Posterior cingulate gyrus (tissue), 11 donors: ENCODE measurements at regions not wholly inside any gene's neighbourhood (a gene's known extent, or its start where the extent isn't known, plus 50 kb on each side); places are given as distances from the start of the nearest gene placed in this dataset.
"Not testable (repeated sequence)": the region's sequence is repeated elsewhere in the genome, so short reads cannot be mapped to it uniquely, and the experiment has no call there.

ENCODE experiments used
- DNase-seq, 10 donors: peaks; one replicate each; pipeline versions ENCODE4 v3.0.0 to v3.0.0-alpha.2; 2020 to 2021; ENCODE audit warnings: mixed read lengths in 3 of 10
- intact Hi-C: fragments of 100-400 bp; cut with DNase I; formaldehyde crosslinking; loops from one replicate; pipeline ENCODE4 v1.15.1; 2023

DNA sequence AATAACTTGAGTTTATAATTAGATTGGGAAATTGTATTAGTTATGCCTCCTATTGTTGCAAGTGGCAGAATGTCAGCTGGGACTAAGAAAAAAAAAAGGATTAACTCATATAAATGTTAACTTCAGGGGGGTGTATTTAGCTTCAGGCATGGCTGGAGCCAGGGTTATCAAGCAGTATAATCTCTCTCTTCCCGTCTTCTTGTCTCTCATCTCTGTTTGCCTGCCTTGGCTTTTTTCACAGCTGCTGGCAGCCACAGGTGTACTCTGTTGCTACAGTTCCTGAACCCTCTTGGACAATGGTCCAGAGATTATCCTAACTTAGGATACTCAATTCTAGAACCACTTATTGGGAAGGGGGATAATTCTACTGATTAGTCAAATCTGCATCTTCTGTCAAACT lies 370.7 kb upstream of the MEX3C start:
- intact Hi-C loops, result no loop called here
- DNase-seq, result no peak

DNA sequence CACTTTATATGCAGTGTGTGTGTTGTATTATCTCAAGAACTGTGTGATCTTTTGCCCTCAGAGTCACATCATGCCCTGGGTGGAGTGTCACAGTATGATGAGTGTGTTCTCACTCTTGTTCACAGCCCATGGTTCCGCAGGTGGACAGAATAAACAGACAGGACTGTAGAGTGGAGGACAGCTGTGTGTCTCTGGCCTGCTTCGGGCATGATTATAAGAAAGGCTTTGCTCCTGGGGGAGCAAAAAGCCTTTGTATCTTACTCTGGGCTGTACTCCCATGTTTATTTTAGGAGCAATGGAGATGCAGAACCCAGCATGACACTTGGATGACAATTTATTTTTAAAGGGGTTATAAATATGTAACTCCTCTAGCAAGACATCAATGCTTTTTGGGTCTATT lies 371.7 kb upstream of the MEX3C start:
- no peak for DNase-seq
- intact Hi-C loops, result no loop called here

DNA sequence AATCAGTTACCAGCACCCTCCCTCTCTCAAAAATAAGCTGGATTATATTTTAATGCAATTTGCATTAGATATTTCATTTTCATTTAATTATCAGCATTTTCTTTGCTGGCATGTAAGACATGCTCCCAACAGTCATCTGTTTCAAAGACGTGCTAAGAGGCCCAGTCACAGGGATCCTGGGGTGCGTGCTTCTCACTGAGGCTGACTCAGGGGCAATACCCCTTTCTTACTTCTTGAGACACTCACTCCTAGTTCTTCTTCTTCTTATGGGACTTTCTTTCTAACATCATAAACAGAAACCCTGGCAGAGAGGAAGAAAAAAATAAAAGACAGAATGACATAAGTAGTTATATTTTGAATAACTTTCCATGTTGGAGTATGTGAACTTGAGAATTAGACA lies 372.1 kb upstream of the MEX3C start:
- DNase-seq, result no peak
- intact Hi-C loops, result no loop called here

DNA sequence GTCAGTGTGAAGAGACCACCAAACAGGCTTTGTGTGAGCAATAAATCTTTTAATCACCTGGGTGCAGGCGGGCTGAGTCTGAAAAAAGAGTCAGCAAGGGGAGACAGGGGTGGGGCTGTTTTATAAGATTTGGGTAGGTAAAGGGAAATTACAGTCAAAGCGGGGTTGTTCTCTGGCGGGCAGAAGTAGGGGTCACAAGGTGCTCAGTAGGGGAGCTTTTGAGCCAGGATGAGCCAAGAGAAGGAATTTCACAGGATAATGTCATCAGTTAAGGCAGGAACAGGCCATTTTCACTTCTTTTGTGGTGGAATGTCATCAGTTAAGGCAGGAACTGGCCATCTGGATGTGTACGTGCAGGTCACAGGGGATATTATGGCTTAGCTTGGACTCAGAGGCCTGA lies 372.6 kb upstream of the MEX3C start:
- DNase-seq, result not testable (repeated sequence)

DNA sequence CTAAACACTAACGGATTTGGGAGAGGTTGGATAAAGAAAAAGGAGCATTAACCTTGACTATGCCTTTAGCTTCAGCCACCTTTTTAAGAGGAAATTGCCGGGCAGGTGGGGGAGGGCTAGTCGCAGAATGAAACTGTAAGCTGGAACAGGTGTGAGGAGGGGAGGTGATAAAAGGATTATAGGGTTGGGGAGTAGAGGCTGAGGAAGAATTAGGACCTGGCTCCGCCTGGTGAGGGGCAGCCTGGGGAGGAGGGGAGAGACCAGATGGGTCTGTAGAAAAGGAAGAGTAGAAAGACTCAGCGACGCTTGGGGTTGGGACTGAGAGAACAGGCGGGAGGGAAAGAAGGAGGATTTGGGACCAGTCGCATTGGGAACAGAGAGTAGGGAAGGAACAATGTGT lies 376.4 kb upstream of the MEX3C start:
- DNase-seq, intact Hi-C loops: not testable (repeated sequence)

More for the DNA sequence above, 372.6 kb upstream of the MEX3C start:
- intact Hi-C loops, result not testable (repeated sequence)

DNA sequence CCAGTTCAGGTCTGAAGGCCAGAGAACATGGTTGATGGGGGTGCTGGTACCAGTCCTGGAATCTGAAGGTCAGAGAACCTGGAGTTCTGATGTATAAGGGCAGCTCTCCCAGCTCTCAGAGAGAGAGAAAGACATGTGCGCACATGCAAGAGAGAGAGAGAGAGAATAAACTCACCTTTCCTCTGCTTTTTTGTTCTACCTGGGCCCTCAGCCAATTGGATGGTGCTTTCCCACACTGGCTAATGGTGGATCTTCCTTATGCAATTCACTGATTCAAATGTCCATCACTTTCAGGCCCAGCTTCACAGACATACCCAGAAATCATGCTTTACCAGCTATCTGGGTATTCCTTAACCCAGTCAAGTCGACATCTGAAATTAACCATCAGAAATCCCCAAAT lies 377.7 kb upstream of the MEX3C start:
- intact Hi-C loops, result no loop called here
- DNase-seq, result no peak

DNA sequence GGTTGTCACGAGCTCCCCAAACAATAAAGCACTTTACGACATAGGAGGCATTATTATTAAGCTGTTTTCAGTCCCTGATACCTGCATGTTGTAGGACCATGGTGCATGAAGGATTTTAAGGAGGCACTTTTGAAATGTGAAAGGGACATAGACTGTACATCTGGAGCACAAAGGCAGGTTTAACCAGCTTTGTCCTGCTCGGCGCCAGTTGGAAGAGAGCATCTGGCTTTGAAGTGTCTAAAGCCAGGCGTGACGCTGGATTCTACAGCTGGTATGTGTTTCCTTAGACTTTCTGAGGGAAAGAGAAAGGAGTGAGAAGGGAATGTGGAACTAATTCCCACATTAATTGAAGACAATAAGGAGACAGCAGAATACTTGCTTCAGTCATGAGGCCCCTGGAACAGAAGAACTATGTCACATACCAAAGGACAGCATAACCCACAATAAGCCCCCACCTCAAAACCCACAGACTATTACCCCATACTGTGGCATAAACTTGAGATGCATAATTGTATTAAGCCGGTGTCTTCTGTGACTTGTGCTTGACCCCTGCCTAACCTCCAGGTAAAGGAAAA lies 381.0 kb upstream of the MEX3C start:
- intact Hi-C loops, result no loop called here
- DNase-seq, result no peak

DNA sequence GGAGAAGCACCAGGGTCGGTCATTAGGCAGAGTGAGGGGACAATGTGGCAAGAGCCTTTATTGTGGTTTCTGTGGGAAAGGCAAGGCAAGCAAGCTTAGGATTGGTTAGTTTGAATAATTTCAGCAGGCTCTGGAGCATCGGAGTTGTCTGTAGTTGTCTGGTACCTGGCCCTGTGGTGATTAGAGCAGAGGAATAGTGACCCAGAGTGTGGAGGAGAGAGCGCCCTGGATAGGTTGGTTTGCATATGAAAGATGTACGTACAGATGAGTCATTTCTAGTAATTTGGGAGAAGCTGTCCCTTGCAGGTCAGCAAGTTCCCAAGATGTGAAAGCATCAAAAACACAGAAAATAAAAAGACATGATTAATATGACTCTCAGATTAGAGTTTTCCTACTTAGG lies 383.1 kb upstream of the MEX3C start:
- intact Hi-C loops, result no loop called here
- no peak for DNase-seq

DNA sequence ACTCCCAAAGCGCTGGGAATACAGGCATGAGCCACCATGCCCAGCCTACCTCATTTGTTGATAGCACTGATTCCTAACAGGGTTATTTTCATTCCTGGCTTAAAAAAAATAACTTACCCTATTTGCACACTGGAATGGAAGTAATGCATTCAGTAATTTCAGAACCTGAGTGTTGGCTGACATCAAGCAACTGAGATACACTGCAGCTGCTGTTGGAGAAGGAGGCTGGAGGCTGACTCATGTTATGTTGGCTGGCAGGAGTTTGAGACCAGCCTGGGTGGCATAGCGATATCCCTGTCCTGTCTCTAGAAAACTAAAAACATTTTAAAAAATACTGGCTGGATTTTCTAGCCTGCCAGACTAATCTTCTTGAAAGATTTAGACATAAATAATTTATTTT lies 385.1 kb upstream of the MEX3C start:
- intact Hi-C loops, result no loop called here
- no peak for DNase-seq

DNA sequence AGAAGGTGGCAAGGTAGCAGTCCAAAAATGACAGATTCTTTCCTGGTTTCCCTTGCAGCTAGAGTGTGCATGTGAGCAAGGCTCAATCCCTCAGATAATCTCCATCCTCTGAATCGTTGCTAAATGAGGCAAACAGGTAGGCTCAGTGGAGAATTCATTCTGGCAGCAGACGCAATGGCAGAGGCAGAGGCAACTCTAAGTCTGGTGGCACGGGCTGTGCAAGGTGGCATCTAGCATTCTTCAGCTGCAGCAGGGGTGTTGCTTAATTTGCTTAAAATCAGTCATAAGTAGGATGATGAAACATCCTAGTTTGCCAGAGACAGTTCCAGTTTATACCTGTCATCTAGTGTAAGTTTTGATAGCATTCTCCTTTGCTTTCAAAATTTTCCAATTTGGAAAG lies 391.1 kb upstream of the MEX3C start:
- DNase-seq, result no peak
- intact Hi-C loops, result no loop called here

DNA sequence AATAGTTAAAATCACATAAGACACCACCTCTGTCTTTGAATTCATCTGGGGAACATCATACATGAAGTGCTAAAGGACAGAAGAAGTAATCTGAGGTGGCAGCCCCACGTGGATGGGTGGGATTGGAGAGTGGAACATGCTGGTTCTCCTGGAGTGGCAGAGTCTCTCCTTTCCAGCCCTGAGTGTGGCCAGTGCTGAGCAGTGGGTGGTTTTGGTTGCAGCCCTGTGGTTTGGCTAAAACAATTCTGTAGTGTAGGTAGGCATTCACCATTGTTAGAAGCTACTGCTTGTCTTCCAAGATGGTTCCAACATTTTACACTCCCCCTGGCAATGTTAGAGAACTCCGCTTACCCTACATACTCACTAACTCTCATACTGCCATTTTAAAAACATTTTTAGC lies 396.4 kb upstream of the MEX3C start:
- DNase-seq, result no peak
- intact Hi-C loops, result no loop called here

DNA sequence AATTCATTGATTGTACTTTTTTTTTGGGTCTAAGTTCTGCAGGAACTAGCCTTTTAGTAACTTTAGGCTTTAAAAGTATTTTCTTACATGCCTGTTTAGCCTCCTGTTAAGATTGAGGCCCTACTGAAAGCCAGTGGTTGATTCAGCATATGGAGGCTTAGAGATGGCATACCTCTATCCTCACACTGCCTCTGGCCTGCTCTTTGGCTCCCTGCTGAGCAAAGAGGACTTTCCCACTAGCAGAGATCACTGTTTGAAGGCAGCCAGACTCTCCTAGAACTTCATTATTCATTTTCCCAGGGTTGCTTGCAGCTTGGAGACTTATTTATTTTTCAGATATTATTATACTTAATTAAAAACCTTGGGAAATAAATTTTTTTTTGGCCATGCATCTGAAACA lies 405.6 kb upstream of the MEX3C start:
- DNase-seq, result no peak
- intact Hi-C loops, result no loop called here

DNA sequence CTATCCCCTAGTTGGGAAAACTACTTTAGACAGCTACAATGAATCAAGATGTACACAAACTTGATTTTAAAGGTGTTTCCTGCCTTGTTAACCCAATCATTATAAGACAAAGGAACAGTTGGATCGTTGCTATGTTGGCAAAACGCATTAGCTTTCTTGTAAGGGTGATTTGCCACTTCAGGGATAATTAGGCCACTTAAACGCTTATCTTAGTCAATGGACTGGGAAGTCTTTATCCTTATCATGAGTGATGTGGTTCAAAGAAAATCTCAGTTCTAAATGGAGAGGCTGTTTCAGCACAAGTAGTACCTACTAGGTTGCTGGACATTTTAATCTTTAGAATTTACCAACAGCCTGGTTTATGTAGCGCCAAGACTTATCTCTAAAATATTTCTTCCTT lies 406.1 kb upstream of the MEX3C start:
- intact Hi-C loops, result no loop called here
- DNase-seq, result no peak

DNA sequence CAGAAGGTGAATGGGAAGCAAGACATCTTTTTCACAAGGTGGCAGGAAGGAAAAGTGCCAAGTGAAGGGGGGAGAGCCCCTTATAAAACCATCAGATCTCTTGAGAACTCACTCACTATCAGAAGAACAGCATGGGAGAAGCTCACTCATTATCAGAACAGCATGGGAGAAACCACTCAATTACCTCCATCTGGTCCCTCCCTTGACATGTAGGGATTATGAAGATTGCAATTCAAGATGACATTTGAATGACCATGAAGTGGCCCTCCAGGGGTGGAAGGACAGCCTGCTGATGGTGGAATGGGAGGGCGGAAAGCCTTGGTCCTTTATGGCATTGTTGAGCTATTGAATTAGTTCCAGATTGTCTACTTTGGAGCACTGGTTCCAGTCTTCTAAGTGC lies 413.0 kb upstream of the MEX3C start:
- no peak for DNase-seq

DNA sequence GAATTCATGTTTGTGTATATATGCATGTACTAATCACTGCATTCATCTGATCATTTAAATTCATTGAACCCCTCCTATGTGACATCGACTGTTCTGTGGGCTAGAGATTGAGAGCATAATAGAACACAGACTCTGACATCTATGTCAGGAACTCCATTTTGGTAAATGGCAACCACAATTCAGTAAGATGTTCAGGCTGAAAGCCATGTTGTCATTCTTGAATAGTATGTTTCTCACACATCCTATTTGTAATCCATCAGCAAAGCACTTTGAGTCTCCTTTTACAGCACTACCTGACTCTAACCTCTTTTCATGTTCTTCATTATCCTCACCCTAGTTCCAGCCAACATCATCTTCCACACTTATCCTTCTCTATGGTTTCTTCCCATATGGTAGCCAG lies 413.8 kb upstream of the MEX3C start:
- DNase-seq, result no peak
- intact Hi-C loops, result no loop called here

More for the DNA sequence above, 413.0 kb upstream of the MEX3C start:
- intact Hi-C loops, result no loop called here

DNA sequence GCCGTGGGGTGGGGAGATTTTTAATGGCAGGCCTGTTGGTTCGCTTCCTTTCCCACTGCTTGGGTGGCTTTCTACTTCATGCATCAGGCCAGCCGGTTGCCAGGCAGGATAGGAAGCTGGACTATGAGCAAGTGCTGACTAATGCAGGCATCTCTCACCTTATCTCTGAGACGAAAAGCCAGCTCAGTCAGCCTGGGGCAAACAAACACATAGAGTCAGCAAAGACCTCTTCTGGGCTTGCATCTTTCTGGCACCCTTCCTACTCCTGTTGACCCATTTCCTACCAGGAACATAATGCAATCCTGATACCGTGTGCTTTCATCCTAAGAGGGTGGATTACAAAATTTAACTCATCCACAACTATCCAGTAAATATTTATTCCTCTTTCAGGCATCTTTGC lies 416.6 kb upstream of the MEX3C start:
- no peak for DNase-seq
- intact Hi-C loops, result no loop called here

DNA sequence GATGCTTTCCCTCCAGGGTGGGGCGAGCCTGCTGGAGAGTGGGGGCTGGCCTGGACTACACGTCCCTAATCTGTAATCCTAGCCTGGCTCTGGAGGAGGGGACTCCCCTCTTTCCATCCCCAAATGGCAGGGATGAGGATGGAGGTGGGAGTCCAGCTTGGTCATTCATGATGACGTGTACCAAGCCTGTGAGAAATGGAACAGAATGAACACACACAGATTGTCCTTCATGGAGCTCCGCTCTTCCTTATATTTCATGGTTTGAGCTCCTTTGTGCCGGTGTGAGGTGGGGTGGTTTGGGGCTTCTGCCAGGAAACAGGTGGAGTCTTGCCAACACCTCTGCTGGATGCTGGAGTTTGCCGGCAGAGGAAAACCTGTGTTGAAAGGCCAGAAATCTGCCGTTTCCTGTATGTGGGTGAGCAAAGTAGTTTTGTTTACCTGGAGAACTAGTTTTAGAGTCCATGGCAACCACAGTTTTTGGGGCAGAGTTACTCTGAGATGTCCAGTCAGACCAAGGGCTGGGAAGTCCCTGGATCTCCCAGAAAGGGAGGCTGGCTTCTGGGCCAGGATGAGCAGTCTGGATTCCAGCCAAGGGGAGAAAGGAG lies 417.6 kb upstream of the MEX3C start:
- DNase-seq, result no peak
- intact Hi-C loops, result no loop called here

DNA sequence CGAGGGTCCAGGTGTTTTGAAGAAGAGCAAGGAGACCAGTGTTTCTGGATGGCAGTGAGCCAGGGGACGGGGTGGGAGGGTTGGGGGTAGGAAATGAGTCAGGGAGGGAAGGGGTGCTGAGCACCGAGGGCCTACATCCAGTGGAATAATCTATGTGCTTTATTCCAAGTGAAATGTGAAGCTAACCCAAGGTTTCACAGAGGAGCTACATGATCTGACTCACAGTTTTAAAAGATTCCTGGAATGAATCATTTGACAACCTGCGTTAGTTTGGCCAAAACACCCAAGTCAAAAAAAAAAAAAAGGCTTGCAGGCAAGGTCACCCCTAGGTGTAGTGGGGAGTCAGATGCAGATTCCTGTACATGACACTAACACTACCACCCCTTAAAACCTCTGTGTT lies 419.7 kb upstream of the MEX3C start:
- DNase-seq, result no peak
- intact Hi-C loops, result no loop called here

DNA sequence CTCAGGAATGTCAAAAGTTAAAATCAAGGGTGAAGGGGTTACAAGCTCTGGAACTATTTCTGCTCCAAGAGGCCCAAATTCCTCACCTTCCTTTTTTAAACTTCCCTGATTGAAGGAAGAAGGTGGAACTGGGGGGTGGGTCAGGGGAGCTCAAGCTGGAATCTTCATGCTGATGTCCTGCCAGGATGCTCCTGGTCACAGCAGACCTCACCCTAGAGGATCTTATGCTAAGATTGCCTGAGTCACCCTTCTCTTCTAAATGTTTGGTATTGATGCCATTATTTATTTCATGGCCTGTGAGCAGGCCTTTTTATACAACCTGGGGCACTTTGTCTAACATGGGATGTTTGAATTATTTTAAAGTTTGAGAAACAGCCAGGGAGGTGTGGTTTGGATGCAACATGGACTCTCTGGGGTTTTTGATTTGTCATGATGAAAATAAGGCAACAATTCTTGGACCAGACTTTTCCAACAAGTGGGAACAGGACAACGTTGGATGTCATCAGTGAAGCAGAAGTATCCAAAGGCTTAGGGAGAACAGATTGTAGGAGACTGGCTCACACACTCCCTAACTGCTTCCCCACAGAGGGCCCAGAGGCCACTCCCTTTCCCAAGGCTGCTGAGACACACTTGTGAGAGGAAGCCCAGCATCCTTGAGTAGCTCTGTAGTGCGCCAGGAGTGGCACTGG lies 420.2 kb upstream of the MEX3C start:
- intact Hi-C loops, result no loop called here
- no peak for DNase-seq

DNA sequence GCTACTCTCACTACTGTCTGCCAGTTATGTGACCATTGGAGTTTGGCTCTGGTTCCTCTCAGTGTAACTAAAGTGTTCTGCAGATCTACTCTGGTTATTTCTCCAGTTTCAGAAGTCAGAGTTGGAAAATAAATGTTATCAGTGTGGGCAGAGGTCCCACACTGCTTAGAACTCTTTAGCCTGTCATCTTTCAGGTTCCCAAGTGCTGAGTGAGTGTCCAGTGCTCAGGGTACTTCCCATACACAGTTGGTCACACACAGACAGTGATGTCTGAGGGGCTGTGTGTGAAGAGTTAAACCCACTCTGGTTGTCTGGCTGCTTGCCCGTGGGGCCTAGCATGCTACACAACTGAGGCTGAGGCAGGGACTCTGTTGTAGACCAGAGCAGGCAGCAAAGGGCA lies 421.8 kb upstream of the MEX3C start:
- DNase-seq, result no peak
- intact Hi-C loops, result no loop called here

DNA sequence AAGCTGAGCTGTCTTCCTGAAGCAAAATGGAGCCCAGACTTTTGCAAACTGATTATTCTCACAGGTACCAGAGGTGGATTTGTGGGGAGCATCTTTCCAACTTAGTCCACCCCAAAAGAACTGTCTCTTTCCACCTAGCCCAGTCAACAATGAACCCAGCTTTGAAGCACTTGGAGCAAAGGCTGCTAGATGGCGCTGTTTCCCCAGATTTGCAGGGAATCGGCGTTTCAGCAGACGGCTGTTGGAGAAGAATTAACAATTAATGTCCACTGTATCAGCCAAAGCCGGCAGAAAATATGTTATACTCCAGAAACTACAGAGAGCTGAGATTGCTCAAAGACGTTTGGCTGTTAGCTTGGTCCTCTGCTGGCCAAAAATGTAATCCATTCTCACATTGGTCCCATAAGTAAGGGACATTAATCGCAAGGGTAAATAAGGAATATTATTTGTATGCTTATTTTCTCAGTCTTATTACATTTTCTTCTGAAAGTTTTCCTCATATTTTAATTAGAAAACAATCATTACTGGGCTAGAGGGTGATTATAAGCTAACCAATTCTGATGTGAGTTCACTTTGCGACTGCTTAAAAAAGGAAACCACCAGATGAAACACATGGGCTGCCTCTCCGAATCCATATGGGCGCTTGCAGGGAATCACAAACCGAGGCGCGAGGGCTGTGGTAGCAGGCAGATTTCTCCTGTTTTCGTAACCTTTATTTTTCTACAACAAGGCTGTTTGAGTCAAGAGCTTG lies 423.8 kb upstream of the MEX3C start:
- intact Hi-C loops, result no loop called here
- peak; percentile 59 to 96 (median 84) for DNase-seq

DNA sequence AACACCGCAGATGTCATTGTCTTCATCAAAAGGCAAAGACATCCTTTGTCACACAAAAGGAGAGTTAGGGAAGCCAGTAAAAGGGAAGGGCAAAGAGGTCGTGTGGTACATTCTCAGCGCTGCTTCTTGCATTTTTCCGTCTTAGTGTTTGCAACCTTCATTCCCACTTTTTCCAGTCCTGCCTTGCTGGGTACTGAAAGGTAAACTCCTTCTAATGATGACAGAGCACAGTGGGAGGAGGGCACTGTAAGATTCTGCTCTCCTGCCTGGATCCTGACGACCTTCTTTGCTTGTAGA lies 424.3 kb upstream of the MEX3C start:
- DNase-seq, result no peak
- intact Hi-C loops, result no loop called here
